ENCODE measurements at regions not wholly inside any gene's neighbourhood (a gene's known extent, or its start where the extent isn't known, plus 50 kb on each side); places are given as distances from the start of the nearest gene placed in this dataset.
"Not testable (repeated sequence)": the region's sequence is repeated elsewhere in the genome, so short reads cannot be mapped to it uniquely, and the experiment has no call there.

DNA sequence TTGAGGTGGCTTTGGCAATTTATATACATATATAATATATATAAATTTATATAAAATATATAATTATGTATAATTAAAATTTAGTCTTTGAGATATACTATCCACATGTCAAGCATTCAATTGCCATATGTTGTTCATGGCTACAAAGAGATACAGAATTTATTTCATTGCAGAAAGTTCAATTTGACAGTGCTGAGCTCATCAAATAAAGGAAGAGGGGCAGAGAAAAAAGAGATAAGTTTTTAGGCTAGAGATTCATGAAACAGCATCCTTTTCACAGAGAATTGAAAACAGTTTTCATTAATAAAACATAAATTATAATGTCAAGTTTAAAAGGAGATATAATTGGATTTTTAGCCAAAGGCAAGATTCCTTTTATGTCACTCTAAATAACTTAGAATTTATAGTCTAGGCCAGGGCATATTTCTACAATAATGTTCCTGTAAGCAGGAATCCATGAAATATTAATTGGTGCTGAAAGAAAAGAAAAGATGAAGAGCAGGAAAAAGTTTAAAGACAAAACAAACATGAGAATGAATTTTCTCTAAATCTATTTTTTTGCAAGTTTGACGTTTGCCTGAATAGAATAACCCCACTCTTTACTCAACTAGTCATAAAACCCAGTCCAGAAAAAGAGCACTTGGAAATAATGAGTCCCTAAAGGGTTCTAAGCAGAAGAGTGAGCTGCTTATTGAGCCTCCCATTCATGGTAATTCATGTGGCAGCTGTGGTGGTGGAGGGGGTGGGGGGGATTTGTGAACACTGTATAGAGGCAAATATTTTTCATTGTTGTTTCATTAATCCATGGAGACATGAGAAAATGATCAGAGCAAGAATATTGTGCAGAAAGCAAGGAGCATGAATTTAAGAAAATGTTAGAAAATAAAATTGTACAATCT lies 1279.5 kb downstream of the CDH12 start:
- Mint-ChIP-seq H3K9me3 (no peaks in the 10 kb centered on the region), H3K27ac (no peak overlapping the region), H3K27me3 (no peaks in the 10 kb centered on the region), H3K4me3 (no peak overlapping the region), H3K4me1 (ENCODE audit: low read depth) (no peaks in the 10 kb centered on the region), H3K36me3 (ENCODE audit: low read depth) (no peaks in the 10 kb centered on the region)
- intact Hi-C loops (cut with micrococcal nuclease): no loop called here

- H3K27me3 Mint-ChIP-seq; intact Hi-C loops (cut with micrococcal nuclease); H3K4me1 Mint-ChIP-seq (ENCODE audit: low read depth); H3K27ac Mint-ChIP-seq; H3K4me3 Mint-ChIP-seq; H3K36me3 Mint-ChIP-seq (ENCODE audit: low read depth); H3K9me3 Mint-ChIP-seq: not testable (repeated sequence)
These were observed 1281.9 kb downstream of the CDH12 start for GRCh38 chr5:21571196-21571595.

DNA sequence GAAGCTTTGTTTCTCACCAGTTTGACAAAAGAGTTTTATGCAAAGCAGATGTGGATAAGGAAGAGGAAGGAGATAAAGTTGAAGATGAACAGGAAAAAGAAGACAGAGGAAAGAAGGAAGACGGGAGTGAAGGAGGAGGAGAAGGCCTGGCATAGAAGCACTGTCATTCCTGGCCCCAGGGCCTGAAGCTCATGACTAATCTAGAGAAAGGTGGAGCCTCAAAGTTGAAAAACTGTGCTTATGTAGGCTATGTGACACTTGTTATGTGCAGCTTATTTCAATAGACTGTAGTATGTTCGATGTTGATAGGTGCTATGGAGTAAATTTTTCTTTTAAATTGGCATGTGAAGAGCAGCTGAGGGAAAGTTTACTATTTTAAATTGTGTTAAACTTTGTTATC lies 1294.0 kb downstream of the CDH12 start:
- H3K4me1 Mint-ChIP-seq (ENCODE audit: low read depth); H3K36me3 Mint-ChIP-seq (ENCODE audit: low read depth); intact Hi-C loops (cut with micrococcal nuclease); H3K9me3 Mint-ChIP-seq; H3K4me3 Mint-ChIP-seq; H3K27ac Mint-ChIP-seq; H3K27me3 Mint-ChIP-seq: not testable (repeated sequence)

- H3K27me3 Mint-ChIP-seq; intact Hi-C loops (cut with micrococcal nuclease); H3K9me3 Mint-ChIP-seq; H3K36me3 Mint-ChIP-seq (ENCODE audit: low read depth); H3K27ac Mint-ChIP-seq; H3K4me1 Mint-ChIP-seq (ENCODE audit: low read depth); H3K4me3 Mint-ChIP-seq: not testable (repeated sequence)
These were observed 1300.9 kb downstream of the CDH12 start for GRCh38 chr5:21552263-21552662.

- not testable (repeated sequence) for H3K36me3 Mint-ChIP-seq (ENCODE audit: low read depth)
These were observed 1302.2 kb downstream of the CDH12 start for GRCh38 chr5:21550916-21551315.

DNA sequence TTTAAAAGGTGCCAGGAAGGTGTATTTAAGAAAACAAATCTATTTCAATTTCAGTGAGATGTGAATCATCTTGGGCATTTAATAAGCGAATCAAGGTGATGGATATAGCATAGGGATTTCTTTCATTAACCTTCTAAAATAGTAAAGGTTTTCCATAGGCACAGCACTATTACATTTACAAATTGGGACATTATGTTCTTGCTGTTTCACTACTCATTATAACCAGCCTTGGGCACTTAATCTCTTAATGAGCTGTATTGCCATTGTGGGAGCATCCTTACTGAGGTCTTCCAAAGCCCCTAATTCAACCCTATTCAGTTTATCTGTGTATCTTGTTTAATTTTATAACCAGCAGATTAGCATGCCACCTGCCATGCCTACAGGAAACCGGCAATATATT lies 1305.5 kb downstream of the CDH12 start:
- H3K9me3 Mint-ChIP-seq; H3K27me3 Mint-ChIP-seq; H3K36me3 Mint-ChIP-seq (ENCODE audit: low read depth); H3K27ac Mint-ChIP-seq; intact Hi-C loops (cut with micrococcal nuclease); H3K4me3 Mint-ChIP-seq; H3K4me1 Mint-ChIP-seq (ENCODE audit: low read depth): not testable (repeated sequence)

More at GRCh38 chr5:21550916-21551315, 1302.2 kb downstream of the CDH12 start:
- H3K4me3 Mint-ChIP-seq; H3K4me1 Mint-ChIP-seq (ENCODE audit: low read depth); H3K27ac Mint-ChIP-seq; H3K9me3 Mint-ChIP-seq; H3K27me3 Mint-ChIP-seq; intact Hi-C loops (cut with micrococcal nuclease): not testable (repeated sequence)

GRCh38 chr5:21535114-21535513 lies 1318.0 kb downstream of the CDH12 start:
- intact Hi-C loops (cut with micrococcal nuclease): not testable (repeated sequence)

GRCh38 chr5:21521157-21521556 lies 1332.0 kb downstream of the CDH12 start:
- H3K27ac Mint-ChIP-seq; H3K9me3 Mint-ChIP-seq; H3K36me3 Mint-ChIP-seq (ENCODE audit: low read depth); H3K4me3 Mint-ChIP-seq; intact Hi-C loops (cut with micrococcal nuclease); H3K4me1 Mint-ChIP-seq (ENCODE audit: low read depth); H3K27me3 Mint-ChIP-seq: not testable (repeated sequence)

More at GRCh38 chr5:21535114-21535513, 1318.0 kb downstream of the CDH12 start:
- H3K36me3 Mint-ChIP-seq (ENCODE audit: low read depth); H3K4me1 Mint-ChIP-seq (ENCODE audit: low read depth); H3K27me3 Mint-ChIP-seq; H3K27ac Mint-ChIP-seq; H3K4me3 Mint-ChIP-seq; H3K9me3 Mint-ChIP-seq: not testable (repeated sequence)

DNA sequence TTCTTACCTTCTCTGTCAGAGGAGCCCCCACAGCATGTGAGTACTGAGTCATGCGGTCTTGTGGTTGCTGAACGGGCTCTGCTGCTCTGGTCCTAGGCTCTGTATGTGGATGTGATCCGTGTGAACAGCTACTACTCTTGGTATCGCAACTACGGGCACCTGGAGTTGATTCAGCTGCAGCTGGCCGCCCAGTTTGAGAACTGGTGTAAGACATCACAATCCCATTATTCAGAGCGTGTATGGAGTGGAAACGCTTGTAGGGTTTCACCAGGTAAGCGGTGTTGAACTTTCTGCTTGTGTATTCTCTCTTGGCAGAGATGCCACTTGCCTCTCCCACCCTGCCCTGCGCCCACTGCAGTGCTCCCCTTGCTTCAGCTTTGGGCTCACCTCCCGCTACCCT lies 1356.2 kb downstream of the CDH12 start:
- H3K4me1 Mint-ChIP-seq (ENCODE audit: low read depth); H3K4me3 Mint-ChIP-seq; H3K27me3 Mint-ChIP-seq; H3K9me3 Mint-ChIP-seq; intact Hi-C loops (cut with micrococcal nuclease); H3K27ac Mint-ChIP-seq: not testable (repeated sequence)
- peaks cover 47% of the 10 kb centered on the region for H3K36me3 Mint-ChIP-seq (ENCODE audit: low read depth)

- H3K27me3 Mint-ChIP-seq; H3K4me3 Mint-ChIP-seq; H3K9me3 Mint-ChIP-seq; H3K27ac Mint-ChIP-seq; intact Hi-C loops (cut with micrococcal nuclease); H3K4me1 Mint-ChIP-seq (ENCODE audit: low read depth): not testable (repeated sequence)
- peaks cover 41% of the 10 kb centered on the region for H3K36me3 Mint-ChIP-seq (ENCODE audit: low read depth)
These were observed 1357.1 kb downstream of the CDH12 start for GRCh38 chr5:21496056-21496455.

DNA sequence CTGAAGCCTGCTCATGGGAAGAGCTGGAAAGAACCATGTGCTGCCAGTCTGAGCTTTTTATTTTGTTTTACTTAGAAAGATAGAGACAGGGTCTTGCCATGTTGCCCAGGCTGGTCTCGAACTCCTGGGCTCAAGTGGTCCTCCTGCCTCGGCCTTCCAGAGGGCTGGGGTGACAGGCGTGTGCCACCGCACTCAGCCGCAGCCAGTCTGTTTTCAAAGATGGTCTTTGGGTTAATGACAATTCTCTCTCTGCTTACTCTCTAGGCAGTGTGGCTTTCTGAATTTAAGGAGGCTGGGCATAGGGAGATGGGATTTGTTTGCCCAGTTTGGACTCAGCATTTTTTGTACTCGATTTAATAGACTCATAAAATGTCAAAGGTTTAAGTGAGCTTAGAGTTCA lies 1357.9 kb downstream of the CDH12 start:
- H3K27me3 Mint-ChIP-seq; H3K4me3 Mint-ChIP-seq; intact Hi-C loops (cut with micrococcal nuclease); H3K4me1 Mint-ChIP-seq (ENCODE audit: low read depth); H3K27ac Mint-ChIP-seq; H3K9me3 Mint-ChIP-seq: not testable (repeated sequence)
- H3K36me3 Mint-ChIP-seq (ENCODE audit: low read depth): peaks cover 41% of the 10 kb centered on the region

DNA sequence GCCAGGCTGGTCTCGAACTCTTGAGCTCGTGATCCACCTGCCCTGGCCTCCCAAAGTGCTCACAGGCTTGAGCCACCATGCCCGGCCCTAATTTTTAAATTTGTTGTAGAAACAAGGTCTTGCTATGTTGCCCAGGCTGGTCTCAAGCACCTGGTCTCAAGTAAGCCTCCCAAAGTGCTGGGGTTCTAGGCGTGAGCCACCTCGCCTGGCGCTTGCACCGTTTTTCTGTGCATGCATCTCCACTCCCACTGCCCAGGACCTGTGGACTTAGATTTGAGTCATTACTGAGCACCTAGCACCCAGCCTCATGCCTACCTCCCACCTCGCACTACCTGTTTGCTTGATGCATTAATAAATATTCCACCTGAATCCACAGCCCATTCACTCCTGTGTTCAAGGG lies 1359.1 kb downstream of the CDH12 start:
- intact Hi-C loops (cut with micrococcal nuclease); H3K27me3 Mint-ChIP-seq; H3K4me1 Mint-ChIP-seq (ENCODE audit: low read depth); H3K27ac Mint-ChIP-seq; H3K9me3 Mint-ChIP-seq; H3K4me3 Mint-ChIP-seq: not testable (repeated sequence)
- H3K36me3 Mint-ChIP-seq (ENCODE audit: low read depth): peaks cover 41% of the 10 kb centered on the region

DNA sequence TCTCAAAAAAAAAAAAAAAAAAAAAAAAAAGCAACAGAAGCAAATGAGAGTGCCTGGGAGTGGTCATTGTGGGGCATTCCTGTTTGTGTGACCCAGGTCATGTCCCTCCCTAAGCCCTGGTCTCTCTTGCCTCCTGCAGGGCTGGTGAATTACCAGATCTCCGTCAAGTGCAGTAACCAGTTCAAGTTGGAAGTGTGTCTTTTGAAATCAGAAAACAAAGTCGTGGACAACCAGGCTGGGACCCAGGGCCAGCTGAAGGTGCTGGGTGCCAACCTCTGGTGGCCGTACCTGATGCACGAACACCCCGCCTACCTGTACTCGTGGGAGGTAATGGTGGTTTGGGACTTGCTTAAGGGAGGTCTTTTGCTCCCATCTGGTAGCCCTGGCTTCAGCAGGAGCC lies 1362.0 kb downstream of the CDH12 start:
- H3K4me3 Mint-ChIP-seq; H3K4me1 Mint-ChIP-seq (ENCODE audit: low read depth); intact Hi-C loops (cut with micrococcal nuclease); H3K27ac Mint-ChIP-seq; H3K9me3 Mint-ChIP-seq; H3K27me3 Mint-ChIP-seq: not testable (repeated sequence)
- peaks cover 25% of the 10 kb centered on the region for H3K36me3 Mint-ChIP-seq (ENCODE audit: low read depth)

DNA sequence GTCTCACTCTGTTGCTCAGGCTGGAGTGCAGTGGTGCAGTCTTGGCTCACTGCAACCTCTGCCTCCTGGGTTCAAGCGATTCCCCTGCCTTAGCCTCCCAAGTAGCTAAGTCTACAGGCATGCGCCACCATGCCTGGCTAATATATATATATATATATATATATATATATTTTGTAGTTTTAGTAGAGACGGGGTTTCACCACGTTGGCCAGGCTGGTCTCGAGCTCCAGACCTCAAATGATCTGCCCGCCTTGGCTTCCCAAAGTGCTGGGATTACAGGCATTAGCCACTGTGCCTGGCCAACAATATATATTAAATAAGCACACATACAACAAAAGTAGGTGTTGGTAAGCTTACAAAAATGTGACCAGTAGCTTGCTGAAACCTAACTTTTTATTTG lies 1364.3 kb downstream of the CDH12 start:
- H3K27me3 Mint-ChIP-seq; intact Hi-C loops (cut with micrococcal nuclease); H3K27ac Mint-ChIP-seq; H3K4me3 Mint-ChIP-seq; H3K4me1 Mint-ChIP-seq (ENCODE audit: low read depth): not testable (repeated sequence)
- H3K9me3 Mint-ChIP-seq: peaks cover 11% of the 10 kb centered on the region
- peaks cover 15% of the 10 kb centered on the region for H3K36me3 Mint-ChIP-seq (ENCODE audit: low read depth)

GRCh38 chr5:21485458-21486000 lies 1367.6 kb downstream of the CDH12 start:
- H3K27me3 Mint-ChIP-seq; H3K27ac Mint-ChIP-seq; H3K4me1 Mint-ChIP-seq (ENCODE audit: low read depth); H3K4me3 Mint-ChIP-seq; intact Hi-C loops (cut with micrococcal nuclease): not testable (repeated sequence)
- Mint-ChIP-seq H3K36me3 (ENCODE audit: low read depth) (peaks cover 35% of the 10 kb centered on the region), H3K9me3 (peaks cover 23% of the 10 kb centered on the region)

Measured in dendritic cell treated with granulocyte-macrophage colony-stimulating factor and Interleukin-4, amounts not matched to agents 40 ng/mL and 50 ng/mL, for 4 days (primary cell).